ENCODE measurements at regions not wholly inside any gene's neighbourhood (a gene's known extent, or its start where the extent isn't known, plus 50 kb on each side); places are given as distances from the start of the nearest gene placed in this dataset.

DNA sequence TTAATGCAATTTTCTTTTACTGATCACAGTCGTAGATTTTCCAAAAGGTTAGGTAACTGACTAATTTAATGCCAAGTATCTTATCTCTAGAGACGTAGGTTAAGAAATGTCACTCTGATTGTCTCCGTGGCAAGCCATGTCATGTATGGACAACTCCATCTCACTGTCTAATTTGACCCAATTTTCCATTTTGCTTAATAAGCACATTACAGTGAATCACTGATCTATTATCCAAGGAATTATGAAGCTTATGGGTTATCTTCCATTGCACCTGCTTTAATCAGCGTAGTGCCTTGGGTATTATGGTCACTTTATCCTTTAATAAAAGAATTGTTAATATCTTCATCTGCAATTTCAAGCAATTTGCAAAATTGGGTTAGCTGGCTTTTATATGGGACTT, 557.4 kb upstream of the ROBO2 start:
- TF ChIP-seq EZH2 (IDR thresholded peaks at IDR 0.05; ENCODE audit: low read depth, low read length, severe bottlenecking): no peak
- no peak for TF ChIP-seq MAX (IDR thresholded peaks at IDR 0.05)
- no peak for TF ChIP-seq CBX8 (IDR thresholded peaks at IDR 0.05; ENCODE audit: borderline replicate concordance, low read depth, low read length)
- TF ChIP-seq CHD7 (IDR thresholded peaks at IDR 0.05; ENCODE audit: insufficient replicate concordance, low read length): no peak
- TF ChIP-seq, protein P1, sequence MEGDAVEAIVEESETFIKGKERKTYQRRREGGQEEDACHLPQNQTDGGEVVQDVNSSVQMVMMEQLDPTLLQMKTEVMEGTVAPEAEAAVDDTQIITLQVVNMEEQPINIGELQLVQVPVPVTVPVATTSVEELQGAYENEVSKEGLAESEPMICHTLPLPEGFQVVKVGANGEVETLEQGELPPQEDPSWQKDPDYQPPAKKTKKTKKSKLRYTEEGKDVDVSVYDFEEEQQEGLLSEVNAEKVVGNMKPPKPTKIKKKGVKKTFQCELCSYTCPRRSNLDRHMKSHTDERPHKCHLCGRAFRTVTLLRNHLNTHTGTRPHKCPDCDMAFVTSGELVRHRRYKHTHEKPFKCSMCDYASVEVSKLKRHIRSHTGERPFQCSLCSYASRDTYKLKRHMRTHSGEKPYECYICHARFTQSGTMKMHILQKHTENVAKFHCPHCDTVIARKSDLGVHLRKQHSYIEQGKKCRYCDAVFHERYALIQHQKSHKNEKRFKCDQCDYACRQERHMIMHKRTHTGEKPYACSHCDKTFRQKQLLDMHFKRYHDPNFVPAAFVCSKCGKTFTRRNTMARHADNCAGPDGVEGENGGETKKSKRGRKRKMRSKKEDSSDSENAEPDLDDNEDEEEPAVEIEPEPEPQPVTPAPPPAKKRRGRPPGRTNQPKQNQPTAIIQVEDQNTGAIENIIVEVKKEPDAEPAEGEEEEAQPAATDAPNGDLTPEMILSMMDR (IDR thresholded peaks at IDR 0.05; ENCODE audit: control extremely low read depth in 1 of 3, insufficient read depth in 1 of 3, low read depth in 1 of 3, low read length in 3 of 3): no peak
- no peak for TF ChIP-seq POLR2AphosphoS5 (IDR thresholded peaks at IDR 0.05; ENCODE audit: low read depth, low read length)
- TF ChIP-seq BRCA1 (IDR thresholded peaks at IDR 0.05; ENCODE audit: low read depth, low read length): no peak
- no peak for TF ChIP-seq RNF2 (IDR thresholded peaks at IDR 0.05; ENCODE audit: borderline replicate concordance, low read depth, low read length, missing control alignments, poor library complexity, severe bottlenecking)
- no peak for TF ChIP-seq CREB1 (IDR thresholded peaks at IDR 0.05)
- TF ChIP-seq ZNF274 (IDR thresholded peaks at IDR 0.05; ENCODE audit: borderline replicate concordance, extremely low read depth, low read length): no peak
- no peak for TF ChIP-seq SIX5 (IDR thresholded peaks at IDR 0.05; ENCODE audit: low read depth, low read length)

Measured in H1 (cell line).